GM19324 (cell line): ENCODE measurements at regions not wholly inside any gene's neighbourhood (a gene's known extent, or its start where the extent isn't known, plus 50 kb on each side); places are given as distances from the start of the nearest gene placed in this dataset.

Source experiments
- ATAC-seq: cut with Tn5 transposase; IDR thresholded peaks from one replicate; pipeline ENCODE4 v1.9.1; 2021; ENCODE audit warnings: mild to moderate bottlenecking, moderate library complexity; ENCODE audit not compliant: unreplicated experiment, low FRiP score

DNA sequence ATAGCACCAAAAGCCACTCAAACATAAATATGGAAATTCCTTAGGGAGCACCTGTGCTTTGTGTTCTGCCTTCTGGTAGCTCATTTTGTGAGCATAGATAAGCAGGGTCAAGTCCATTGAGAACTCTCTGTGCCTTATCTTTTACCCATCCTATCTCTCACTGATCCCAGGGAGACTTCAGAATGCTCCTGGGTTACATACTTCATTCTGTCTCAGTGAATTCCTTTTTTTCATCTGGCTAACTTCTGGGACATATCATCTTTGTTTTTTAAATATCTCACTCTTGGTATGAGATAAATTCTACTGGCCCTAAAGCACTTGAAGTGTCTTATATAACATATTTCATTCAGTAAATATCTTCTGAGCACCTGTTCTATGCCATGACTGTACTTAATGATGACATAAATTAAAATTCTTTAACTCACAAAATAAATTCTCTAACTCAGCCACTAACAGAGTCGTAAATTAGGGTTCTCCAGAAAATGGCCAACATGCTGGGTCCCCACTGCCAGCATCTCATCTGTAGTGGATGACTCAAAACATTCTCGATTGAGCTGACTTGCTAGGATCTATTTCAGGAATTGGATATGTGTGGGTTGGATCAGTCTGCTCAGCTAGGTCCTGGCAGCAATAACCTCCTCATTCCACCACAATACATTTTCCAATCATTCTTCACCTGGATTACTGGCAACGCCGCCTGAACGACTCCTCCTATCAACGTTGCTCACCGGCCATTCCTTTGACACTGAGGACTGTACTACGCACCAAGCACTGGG, 170.2 kb downstream of the FOXO1 start:
- ATAC-seq = no peak

DNA sequence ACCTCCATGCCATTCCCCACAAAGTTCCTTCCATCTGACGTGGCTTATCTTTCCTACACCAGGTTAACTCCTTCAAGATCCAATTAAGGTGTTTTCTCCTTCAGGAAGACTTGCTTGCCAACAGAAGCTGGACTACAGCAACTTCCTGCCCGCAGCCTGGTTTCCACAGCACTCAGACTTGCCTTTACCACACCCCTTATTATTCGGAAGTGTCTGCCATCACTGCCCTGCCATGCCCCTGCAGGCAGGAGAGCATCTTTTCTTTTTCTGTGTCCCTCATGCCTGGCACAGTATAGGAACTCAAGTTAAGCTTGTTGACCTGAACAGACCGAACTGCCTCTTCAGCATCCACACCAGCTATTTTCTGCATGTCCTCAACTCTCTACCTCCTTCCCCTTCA, 168.0 kb downstream of the FOXO1 start:
- ATAC-seq = no peak

DNA sequence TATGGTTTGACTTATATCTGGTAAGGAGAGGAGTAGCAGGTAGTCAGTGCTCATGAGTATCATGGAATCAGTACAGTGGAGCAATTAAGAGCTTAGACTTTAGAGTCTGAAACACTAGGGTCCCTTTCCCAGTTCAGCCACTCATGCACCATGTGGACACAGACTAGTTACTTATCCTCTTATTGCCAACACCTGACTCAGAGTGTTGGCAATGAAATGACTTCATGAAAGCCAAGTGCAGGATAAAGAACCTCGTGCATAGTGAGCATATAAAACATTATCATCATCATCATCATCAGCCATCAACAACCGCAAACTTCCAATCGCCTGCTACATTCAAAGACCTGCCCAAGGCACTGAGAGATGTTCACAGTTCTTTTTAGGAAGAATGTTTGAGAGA, 164.2 kb downstream of the FOXO1 start:
- no peak for ATAC-seq

DNA sequence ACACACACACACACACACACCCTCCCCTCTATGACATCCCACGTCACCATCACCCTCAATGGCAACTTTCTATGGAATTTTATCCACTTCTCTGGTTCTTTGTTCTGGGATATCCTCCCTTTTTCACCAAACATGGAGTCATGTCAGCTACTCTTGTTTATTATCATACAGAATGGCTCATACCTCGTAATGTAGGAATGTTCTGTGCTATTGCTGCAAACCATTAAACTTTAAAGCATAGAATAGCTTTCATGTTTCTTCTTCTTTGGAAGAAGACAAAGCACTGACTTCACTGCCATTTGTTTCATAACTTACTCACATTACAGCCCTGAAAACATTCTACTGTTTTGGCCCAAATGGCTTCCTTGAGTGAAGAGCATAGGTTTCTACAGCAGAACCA, 163.4 kb downstream of the FOXO1 start:
- ATAC-seq = no peak

- no peak for ATAC-seq
Observed at GRCh38 chr13:40503966-40504591, 162.4 kb downstream of the FOXO1 start.

DNA sequence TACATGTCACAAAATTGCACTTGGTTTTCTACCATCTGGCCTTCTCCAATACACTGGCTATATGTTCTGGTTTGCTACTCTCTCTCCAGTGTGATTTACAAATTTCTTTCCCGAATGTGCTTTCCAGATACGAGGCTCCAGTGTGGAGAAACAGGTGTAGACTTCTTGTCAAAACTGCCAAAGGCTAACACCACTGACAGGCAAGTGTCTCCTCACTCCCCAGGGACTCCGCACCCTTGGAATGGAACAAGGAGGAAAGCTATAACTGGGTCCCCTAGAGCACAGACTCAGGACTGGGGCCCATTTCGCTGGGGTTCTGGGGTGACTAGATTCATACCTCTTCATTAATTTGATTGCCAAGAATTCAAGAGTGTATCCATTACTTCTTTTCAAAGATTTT, 161.8 kb downstream of the FOXO1 start:
- ATAC-seq = no peak

- ATAC-seq = no peak
Observed at GRCh38 chr13:40505196-40505595, 161.2 kb downstream of the FOXO1 start.
